ENCODE measurements at regions not wholly inside any gene's neighbourhood (a gene's known extent, or its start where the extent isn't known, plus 50 kb on each side); places are given as distances from the start of the nearest gene placed in this dataset.
"Not testable (repeated sequence)": the region's sequence is repeated elsewhere in the genome, so short reads cannot be mapped to it uniquely, and the experiment has no call there.

- DNase-seq, result no peak
These were observed 434.7 kb upstream of the NDST4 start for GRCh38 chr4:115548123-115548522.

GRCh38 chr4:115537387-115537786 lies 424.0 kb upstream of the NDST4 start:
- DNase-seq, result no peak

DNA sequence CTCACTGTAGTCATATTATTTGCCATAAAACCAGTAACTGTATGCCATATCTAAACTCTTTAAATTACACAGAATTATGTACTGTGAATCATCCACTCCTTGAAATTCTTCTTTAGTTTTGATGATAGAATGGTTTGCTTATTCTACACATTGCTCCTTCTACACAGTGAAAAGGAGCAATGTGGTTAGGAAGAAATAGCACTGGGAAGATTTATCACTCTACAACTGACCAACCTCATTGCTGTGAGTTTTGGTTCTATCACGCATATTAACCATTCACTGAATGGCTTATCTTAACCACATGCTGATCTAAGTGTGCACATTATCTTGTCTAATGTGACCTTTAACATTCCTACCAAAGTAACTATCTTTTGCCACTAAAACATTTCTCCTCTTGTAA lies 415.7 kb upstream of the NDST4 start:
- no peak for DNase-seq

GRCh38 chr4:115519476-115519875 lies 406.1 kb upstream of the NDST4 start:
- not testable (repeated sequence) for DNase-seq

DNA sequence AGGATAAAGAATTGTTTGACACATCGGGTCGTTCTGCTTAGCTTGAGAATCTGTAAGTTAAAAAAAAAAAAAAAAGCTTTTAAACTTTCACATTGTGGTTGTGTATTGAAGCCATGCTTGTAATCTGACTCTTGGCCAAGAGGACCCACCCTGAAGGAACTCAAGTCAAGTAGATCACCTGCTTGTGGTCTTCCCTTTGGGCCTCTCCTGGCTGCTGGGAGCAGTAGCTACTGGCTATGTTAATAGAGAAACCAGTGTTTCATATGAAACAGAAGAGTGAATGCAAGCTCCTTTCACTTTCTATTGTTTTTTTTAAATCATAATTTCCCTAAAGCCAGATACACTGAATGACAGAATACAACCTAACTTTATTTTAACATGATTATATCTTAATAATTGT lies 402.4 kb upstream of the NDST4 start:
- no peak for DNase-seq

DNA sequence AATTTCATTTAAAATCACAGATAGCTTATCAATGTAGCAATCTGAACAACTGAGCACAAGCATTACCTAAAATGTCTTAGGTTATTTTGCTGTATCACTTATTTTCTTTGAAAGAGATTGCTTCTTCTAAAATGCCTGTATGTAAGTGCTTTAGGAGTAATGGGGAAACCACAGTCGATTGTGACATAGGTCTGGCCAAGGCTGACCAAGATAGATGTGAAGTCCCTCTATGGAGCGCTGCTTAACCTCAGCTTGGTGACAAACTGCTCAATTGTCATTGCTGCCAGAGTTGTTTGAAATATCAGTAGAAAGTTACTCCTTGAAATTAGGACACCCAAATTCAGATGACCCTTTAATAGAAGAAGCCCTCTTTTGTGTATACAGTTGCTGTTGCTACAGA lies 401.9 kb upstream of the NDST4 start:
- DNase-seq, result no peak

GRCh38 chr4:115514675-115515074 lies 401.3 kb upstream of the NDST4 start:
- no peak for DNase-seq

DNA sequence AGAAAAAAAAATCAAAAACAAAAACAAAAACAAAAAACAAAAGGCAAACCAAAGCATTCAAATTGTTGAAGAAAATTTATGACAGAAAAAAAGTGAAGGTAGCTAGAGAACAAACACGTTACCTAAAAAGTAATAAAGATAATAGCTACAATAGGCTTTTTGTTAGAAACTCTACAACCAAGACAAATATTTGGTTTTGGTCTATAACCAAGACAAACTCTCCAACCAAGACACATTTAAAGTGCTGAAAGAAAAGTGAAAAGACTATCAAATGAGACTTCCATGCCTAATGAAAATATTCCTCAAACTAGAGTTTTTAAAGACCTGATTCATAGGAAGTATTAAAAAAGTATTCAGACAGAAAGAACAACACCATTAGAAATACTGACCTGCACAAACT lies 391.9 kb upstream of the NDST4 start:
- DNase-seq, result no peak

GRCh38 chr4:115501656-115502055 lies 388.2 kb upstream of the NDST4 start:
- no peak for DNase-seq

DNA sequence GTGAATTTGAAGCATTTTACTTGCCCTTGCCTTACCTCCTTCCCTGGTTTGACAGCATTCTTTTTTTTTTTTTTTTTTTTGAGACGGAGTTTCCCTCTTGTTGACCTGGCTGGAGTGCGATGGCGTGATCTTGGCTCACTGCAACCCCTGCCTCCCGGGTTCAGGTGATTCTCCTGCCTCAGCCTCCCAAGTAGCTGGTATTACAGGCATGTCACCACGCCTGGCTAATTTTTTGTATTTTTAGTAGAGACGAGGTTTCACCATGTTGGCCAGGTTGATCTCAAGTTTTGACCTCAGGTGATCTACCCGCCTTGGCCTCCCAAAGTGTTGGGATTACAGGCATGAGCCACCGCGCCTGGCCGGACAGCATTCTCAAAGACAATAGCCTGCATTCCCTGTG lies 380.4 kb upstream of the NDST4 start:
- not testable (repeated sequence) for DNase-seq

GRCh38 chr4:115491686-115492085 lies 378.3 kb upstream of the NDST4 start:
- no peak for DNase-seq

DNA sequence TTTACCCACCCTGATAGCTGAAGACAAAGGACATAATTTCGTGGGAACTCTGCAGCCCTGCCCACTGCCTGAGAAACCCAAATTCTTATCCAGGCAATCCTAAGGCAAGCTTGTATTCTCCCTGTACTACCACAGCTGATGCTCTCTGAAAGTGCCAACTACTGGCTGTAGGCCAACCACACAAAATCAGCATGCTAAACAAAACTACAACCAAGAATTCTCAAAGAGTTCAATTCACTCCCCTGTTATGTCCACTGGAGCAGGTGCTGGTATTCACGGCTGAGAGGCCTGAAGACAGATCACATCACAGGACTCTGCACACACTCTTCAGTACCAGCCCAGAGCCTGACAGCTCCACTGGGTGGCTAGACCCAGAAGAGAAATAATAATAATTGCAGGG lies 375.9 kb upstream of the NDST4 start:
- no peak for DNase-seq

DNA sequence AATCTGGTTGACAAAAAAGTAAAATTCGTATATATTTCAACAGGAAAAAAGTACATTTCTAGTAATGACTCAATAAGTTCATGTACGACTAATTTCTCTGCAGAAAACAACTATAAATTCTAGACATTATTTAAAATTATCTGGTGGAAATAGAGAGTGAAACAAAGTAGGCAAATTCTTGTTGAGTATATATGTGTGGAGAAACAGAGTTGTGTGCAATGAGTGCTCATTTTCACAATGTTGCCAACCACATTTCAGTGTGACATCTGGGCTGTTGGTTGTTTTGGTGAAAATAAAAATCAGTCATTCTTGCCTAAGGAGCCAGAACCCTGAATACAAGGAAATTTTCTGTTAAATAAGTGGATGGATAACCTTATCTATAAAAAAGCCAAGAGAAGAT lies 372.0 kb upstream of the NDST4 start:
- no peak for DNase-seq

GRCh38 chr4:115484479-115484878 lies 371.1 kb upstream of the NDST4 start:
- DNase-seq, result no peak

DNA sequence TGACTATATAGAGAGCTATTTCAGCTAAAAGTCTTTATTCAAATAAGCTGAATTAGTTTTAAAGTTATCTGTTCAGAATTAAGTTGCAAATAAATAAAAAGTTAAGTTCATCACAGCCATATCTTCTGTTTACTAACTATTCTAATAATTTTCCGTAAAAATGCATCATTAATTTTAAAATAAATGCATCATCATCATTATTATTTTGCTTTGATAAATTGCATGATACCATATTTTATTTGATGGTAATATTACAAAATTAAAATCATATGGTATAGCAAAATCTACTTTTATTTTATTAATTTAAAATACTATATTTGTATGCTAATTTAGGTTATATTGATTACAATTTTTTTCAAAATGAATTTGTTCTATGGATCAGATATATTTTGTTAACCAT lies 357.3 kb upstream of the NDST4 start:
- no peak for DNase-seq

GRCh38 chr4:115459301-115459700 lies 345.9 kb upstream of the NDST4 start:
- not testable (repeated sequence) for DNase-seq

DNA sequence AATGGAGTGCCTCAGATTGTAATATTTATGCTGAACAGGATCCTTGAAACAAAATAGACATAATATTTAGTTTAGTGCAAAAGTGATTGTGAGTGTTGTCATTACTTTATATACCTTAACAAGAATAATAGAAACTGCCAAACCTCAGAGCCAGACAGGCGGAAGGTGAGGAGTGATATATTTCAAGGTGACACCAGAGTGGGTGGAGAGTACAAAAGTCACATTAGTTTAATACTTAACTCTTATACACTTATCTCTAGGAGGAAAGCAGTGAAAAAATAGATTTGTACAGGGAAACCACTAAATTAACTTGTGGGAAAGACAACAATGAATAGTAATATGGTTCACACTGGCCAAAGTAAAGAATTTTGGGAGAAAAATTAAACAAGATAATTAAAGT lies 342.8 kb upstream of the NDST4 start:
- DNase-seq, result no peak

GRCh38 chr4:115454228-115454627 lies 340.8 kb upstream of the NDST4 start:
- no peak for DNase-seq

DNA sequence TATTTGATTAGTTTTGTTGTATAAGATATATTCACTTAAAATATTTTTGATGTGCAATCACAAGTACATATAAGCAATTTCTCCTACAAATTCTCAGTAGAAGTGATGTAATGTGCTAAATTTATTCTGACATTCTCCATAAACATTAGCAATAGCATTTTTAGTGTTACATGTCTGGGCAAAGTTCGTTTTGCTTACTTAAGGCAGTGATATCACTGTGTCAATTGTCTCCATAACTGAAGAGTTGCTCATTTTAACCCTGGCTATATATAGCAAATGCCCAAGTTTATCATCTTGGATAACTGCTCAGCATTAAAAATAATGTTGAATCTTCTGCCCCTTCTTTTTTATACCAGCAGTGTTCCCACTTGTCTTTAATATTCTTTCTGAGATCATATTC lies 340.0 kb upstream of the NDST4 start:
- DNase-seq, result no peak

DNA sequence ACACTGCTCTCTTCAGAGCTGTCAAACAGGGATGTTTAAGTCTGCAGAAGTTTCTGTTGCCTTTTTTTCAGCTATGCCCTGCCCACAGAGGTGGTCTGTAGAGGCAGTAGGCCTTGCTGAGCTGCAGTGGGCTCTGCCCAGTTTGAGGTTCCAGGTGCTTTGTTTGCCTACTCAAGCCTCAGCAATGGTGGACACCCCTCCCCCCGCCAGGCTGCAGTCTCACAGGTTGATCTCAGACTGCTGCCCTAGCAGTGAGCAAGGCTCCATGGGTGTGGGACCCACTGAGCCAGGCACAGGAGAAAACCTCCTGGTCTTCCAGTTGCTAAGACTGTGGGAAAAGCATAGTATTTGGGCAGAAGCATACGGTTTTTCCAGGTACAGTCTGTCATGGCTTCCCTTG lies 338.8 kb upstream of the NDST4 start:
- not testable (repeated sequence) for DNase-seq

GRCh38 chr4:115437739-115438138 lies 324.3 kb upstream of the NDST4 start:
- no peak for DNase-seq

DNA sequence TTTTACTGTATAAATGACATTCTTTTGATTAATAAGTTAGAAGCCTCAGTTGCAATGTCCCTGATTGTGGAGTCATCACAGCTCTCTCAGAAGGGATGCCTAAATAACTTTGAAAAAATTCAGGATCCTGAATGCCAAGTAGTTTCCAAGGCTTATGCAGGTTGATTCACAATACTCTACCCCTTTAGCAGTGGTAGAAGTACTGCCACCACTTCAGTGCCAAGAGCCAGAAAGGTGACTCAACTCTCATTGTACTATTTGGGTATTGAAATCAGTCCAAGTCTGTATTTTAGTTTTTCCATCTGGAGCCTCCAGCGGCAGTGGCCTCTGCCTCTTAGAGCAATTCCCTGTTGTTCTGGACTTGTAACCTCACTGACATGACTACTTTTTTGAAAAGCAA lies 320.1 kb upstream of the NDST4 start:
- no peak for DNase-seq

DNA sequence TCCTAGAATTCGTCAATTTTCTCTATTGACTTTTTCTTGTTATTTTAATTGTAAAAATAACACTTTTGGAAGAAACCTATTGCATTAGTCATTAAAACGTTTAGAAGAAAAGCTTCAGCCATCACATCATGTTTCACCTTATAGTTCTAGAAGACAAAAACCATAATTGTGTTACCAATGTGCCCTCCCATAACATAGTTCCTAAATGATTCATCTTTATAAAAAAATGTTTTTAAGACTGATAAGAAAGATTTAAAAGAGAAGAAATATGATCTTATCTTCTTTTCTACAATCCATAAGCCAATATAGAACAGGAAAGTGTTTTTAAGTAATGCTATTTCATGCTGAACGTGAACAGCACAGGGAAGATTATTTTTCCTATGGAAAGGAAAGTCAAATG lies 316.6 kb upstream of the NDST4 start:
- DNase-seq, result no peak

GRCh38 chr4:115428455-115428854 lies 315.0 kb upstream of the NDST4 start:
- no peak for DNase-seq

DNA sequence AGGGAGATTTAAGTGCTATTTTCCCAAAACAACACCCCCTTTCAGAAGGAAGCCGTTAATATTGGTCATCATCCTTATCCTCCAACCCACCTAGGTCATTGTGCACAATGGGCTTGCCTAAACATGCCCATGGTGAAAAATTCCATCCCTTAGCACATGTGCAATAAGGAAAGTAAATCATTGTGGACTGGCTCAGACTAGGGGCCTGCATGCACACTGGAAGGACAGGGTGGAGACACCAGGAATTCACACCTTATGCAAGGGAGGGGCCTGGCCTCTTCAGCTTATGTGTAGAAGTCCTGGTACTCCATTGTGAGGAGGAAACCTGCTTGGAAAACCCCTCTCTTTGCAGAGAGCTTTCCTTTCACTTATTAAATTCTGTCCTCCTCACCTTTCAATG lies 311.4 kb upstream of the NDST4 start:
- DNase-seq, result no peak

Measured in NCI-H2227 treated with DMSO at 0.1 percent for 48 hours (cell line).